Hematopoietic multipotent progenitor cell treated with erythropoietin and hydrocortisone succinate and interleukin-3 and kit ligand, for 8 days (in vitro differentiated cells): ENCODE measurements at regions not wholly inside any gene's neighbourhood (a gene's known extent, or its start where the extent isn't known, plus 50 kb on each side); places are given as distances from the start of the nearest gene placed in this dataset.

Source experiments
- DNase-seq: peaks from one replicate; pipeline ENCODE4 v3.0.0-alpha.2; 2015

DNA sequence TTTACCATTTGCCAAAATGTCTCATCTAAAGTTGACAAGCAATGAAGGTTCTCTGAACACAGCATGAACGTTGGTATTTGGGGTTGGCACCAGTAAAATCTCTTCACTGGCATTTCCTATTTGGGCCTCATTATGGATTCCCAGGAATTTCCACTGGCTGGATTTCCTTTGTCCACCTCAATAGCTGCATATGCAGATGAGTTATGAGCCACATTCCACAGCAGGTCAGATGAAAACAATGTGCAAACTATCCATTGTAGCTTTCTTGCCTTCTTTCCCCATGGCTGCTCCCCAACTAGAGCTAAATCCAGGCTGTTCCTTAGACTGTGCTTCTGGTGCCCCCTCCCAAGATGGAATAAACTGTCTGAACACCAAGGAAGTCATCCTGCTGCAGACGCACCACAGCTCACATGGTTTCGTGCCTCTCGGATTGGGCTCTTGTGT, 168.1 kb upstream of the FGGY start:
- DNase-seq = no peak

DNA sequence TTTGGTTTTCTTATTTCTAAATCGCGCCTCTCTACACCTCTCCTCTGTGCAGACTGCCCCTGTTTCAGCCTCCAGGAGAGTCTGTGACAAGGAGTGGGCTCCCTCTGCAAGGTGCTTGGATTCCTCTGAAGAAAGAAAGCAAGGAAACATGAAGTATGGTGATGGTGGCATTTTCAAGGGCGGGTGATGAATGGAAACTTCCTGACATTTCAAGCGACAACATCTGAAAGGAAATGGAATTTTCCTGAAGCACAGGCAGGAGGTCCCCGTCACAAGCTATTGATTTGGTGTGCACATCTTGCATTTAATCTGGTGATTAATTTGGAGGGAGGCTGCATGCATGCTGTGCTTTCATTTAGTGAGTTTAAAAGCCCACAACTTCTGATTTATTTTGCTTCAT, 164.6 kb upstream of the FGGY start:
- no peak for DNase-seq

DNA sequence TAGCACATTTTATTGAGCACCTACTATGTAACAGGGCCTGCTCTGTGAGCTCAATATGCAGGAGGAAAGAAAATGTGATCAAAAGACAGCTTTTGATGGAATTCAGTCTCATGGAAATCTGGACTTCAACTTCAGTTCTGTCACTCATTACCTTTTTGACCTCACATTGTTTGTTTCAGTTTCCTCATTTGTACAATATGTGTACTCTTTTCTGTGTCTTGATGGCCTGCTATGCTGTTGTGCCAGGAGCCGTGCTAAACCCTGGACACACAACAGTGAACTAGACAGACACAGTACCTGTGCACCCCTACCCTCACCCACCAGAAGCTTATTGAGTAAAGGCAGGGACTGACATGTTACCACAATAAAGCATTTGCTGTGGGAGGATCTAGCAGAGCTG, 162.9 kb upstream of the FGGY start:
- DNase-seq = no peak

DNA sequence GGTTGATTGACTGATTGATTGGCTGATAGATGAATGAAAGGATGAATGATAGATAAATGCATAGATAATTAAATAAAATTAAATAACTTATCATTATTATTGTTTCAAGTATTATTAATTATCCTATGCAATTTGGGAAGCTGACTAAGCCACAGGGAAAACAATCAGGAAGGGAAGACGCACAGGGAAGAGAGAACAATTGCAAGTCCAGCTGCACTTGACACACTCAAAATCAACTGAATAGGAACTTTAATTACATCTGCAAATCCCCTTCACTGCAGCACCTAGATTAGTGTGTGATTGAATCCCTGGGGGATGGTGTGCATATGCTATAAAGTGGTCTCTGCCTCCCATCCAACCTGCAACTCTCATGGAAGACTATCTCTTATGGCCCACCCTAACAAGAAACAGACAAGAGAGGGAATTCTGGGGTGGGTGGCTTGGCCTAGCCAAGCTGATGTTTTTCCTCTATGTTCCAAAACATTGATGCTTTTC, 161.1 kb upstream of the FGGY start:
- no peak for DNase-seq

DNA sequence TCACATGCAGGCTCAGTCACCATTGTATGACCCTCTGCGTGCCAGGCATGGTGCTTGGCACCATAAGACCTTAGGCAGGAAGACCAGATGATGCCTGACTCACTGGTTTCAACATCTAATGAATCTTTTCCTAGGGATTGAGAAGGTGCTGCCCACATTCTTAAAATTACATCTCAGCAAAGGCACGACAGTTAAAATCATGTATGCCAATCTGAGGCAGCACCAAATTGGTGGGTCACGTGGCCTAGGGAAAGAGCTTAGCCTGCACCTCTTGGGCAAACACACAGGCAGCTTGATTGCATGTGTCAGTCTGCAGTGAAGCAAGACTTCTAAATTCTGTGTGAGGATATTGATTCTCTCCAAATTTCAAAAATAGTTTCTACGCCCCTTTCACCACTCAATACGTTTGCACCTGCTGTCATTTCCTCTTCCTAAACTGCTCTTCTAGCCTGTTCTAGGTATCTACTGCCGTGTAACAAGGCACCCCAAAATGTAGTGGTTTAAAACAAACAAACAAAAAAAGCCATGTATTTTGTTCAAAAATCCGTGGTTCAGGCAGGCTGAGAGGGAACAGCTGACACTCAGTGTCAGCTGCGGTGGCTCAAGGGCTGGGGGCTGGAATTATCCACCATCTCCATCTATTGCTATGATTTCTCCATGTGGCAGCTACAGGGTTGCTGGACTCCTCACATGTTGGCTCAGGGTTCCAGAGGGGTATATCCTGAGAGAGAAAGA, 160.2 kb upstream of the FGGY start:
- DNase-seq = no peak

DNA sequence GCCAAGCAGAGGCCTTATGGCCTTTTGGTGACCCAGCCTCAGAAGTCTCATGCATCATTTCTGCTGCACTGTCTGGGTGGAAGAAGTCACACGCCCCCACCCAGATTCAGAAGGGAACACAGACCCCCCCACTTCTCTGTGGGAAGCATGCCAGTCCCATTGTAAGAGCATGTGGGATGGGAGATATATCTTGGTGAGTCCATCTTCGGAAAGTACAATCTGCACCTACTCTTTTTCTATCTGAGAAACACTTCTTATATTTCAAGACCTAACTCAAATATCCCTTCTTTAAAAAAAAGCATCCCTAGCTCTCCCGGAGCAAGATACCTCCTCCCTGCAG, 159.6 kb upstream of the FGGY start:
- DNase-seq = no peak

DNA sequence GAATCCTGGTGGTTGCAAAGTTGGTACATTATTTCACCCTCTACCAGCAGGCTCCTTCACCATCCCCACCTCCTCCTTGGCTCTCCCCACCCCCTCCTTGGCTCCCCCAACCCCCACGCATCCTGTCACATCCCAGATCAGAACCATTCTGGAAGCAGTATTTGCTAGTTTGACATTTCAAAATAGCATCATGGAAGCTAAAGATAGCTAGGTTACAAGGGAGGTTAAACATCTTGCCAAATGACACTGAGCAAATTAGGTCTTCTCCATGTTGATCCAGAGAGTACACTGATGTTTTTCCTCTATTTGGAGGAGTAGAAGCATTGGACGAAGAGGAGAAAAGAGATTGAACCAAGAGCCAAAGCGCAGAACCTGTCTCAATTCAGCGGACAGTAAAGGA, 158.9 kb upstream of the FGGY start:
- no peak for DNase-seq

DNA sequence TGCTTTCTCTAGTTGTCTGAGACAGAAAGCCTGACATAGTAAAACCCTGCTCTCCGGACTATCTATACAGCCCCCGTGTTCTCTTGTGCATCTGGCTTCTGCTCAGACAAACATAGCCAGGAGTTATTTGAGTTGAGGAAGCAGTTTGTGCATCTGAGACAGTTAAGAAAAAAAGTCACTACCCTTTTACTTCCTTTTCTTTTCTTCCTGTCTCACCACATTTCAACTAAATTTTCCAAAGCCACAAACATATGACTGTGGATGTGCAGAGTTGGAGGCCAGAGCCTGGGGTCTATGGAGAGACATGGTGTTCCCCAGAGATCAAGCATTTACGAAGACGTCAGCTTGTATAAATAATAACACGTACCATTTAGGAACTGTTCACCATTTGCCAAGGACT, 158.5 kb upstream of the FGGY start:
- no peak for DNase-seq

DNA sequence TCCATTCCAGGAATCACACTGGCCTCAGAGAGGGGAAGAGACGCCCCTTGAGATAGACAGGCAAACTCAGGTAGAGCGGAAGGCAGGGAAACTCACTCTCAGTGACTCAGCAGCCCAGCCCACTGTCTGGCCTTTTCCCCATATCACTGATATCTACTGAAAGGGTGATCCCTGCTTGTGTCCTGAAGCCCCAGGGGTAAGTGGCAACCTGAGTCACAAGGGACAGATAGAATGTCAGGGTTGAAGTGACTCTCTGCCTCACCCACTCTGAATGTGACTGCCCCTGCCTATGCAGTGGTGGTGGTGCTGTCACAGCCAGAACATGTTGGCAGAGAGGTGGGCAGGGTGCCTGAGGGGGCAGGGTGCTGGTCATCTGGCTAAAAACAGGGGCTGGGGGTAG, 157.5 kb upstream of the FGGY start:
- no peak for DNase-seq

DNA sequence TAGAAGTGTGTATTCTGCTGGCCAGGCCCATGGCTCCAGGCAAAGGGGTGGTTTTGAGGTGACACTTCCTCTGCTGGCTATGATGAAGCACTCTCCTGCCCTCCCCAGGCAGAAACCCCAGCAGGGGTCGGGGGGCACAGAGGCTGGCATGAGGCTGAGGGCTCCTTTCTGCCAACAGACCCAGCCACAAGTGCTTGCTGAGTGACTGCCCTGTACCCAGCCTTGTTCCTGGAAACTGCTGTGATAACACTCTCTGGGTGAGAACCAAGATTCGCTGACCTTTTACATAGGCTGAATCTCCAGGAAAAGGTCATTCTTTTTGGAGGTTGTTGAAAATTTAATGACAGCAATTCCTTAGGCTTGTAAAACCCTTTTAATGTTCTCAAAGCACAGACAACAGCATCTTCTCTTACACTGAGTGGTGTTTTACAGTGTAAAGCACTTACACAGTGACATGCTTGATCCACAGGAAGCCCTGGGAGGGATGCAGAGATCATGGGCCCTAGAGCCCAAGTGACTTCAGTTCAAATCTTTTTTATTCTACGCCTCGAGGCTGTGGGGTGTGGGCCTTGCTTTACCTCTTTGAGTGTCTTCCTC, 155.5 kb upstream of the FGGY start:
- DNase-seq = no peak

DNA sequence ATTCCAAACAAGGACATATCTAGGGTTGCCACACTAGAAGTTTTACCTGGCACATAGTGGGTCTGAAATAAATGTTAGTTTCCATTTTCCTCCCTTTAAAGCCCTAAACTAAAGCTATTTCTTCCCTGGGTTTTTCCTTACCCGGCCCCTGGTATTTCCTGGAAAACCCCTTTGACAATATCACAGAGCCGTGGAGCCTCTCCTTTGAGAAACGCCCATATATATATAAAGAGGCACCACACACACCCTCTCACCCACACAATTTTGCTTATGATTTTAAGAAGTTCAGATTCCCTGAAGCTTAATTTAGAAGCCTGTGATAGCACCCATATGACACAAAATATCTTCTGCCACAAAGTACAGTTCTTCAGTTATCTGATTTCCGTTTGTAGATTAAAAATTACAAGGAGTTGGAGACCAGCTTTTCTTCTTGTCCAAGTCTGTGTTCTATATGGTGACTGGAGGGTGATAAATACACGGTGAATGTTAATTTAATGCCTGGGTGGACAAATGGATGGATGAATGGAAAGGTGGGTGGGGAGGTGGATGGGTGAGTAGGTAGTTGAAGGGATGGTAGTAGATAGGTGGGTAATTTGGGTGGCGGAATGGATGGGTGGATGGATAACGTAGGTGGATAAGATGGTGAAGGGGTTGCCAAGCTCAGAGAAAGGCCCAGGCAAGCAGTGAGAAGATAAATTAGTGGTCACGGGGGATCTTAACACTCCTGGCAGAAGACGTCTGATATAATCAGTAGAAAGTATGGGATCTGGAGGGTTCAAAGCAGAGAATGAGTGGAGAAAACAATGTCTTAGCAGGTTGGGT, 154.4 kb upstream of the FGGY start:
- no peak for DNase-seq

DNA sequence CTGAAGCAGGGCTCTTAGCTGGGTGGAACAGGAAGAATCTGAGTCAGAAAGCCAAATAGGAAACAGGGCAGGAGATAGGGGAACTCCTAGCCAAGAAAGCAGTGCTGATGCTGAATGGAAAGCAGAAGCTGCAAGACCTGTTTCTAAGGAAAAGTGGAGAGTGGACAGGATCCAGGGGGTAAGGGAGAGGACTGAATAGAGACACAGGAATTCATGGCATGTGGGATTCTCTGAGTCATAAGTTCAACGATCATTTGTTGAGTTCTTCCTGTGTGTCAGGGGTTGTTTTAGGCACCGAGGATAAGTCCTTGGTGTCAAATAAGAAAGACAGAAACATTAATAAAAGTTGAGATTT, 153.8 kb upstream of the FGGY start:
- no peak for DNase-seq

DNA sequence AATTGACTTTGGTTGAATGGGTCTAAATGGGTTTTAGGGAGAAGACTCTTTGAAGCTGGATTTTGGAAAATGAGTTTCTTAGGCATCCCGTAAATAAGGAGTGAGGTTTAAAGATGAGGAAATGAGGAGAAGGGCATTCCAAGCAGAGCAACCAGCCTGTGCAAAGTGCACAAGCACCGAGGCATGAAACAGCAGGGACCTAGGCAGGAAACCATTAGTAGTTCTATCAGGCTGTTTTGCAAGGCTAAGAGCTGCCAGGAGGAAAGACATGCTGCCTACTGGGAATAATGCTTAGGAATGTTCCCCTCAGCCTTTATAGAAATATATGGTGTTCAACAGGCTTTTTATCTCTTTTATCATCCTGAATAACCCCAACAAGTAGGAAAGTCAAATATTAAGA, 153.1 kb upstream of the FGGY start:
- DNase-seq = no peak

DNA sequence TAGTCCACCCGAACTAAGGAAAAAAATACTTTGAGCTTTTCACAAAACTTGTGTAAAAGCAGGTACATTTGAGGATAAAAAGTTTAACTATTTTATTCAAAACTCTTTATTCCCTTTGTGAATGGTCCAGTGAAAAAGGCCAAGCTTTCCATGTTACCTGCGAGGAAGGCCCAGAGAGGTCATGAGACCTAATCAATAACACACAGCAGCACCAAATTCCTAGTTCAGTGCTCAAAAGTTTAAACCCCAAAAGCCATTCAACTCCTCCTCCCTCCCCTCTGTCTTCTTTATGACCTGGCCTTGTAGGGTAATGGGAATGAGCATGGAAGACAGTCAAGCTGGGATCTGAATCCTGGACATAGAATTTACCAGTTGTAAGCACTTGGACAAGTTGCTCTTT, 151.9 kb upstream of the FGGY start:
- no peak for DNase-seq

DNA sequence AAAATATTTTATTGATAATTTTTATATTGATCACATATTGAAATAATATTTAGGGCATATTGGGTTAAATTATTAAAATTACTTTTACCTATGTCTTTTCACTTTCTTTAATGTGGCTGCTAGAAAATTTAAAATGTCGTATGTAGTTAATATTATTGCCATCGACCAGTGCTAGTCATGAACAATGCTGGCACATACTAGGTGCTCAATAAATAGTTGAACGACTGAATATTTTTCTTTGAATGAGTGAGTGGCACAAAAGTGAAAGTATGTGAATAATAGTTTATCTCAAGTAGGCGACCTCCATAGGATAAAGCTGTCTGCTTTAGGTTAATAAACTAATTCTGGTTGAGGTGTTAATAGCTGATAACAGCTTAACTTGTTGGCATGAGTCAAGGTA, 150.8 kb upstream of the FGGY start:
- no peak for DNase-seq

DNA sequence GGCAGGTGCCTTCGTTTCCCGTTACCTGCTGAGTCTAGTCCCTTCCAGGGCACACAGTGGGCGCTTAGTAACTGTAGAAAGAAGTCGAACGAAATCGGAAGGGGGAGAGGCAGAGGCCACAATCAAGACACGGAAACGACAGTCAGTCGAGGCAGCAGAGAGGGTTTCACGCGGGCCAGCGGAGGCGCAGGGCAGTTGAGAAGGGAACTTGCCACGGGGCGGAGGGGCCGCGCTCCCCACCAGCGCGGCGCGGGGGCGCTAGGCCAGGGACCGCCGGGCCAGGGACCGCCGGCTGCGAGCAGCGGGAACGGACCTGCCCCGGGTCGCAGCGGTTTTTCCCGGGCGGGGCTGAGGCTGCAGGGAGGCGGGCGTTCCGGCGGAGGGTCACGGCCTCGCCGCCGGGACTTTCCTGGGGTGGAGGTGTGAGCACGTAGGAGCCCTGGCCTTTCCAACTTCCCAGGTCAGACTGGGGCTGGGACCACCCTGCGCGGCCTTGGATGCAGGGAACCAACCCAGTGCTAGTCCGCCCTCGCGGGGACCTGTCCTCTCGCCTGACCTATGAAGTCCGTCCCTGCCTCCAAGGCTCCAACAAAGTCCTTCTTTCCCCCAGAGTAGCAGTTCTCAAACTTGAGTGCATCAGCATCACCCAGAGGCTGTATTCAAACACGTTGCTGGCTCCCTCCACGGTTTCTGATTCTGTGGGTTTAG, 150.1 kb upstream of the FGGY start:
- DNase-seq = no peak

DNA sequence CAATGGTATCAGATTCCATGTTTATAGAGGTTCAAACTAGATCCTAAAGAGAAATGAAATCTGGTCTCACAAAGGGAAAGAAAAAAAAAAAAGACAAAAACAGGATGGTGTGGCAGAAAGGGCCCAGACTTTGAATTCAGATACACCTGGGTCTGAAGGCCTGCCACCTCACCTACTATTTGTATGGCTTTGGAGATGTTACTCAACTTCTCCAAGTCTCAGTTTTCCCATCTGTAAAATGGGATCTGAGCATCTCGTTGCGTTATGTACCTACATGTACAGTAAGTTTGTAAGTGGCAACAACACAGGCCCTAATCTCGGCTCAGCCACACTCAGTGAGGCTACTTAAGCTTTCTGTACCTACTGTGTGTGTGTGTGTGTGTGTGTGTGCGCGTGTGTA, 147.5 kb upstream of the FGGY start:
- no peak for DNase-seq

DNA sequence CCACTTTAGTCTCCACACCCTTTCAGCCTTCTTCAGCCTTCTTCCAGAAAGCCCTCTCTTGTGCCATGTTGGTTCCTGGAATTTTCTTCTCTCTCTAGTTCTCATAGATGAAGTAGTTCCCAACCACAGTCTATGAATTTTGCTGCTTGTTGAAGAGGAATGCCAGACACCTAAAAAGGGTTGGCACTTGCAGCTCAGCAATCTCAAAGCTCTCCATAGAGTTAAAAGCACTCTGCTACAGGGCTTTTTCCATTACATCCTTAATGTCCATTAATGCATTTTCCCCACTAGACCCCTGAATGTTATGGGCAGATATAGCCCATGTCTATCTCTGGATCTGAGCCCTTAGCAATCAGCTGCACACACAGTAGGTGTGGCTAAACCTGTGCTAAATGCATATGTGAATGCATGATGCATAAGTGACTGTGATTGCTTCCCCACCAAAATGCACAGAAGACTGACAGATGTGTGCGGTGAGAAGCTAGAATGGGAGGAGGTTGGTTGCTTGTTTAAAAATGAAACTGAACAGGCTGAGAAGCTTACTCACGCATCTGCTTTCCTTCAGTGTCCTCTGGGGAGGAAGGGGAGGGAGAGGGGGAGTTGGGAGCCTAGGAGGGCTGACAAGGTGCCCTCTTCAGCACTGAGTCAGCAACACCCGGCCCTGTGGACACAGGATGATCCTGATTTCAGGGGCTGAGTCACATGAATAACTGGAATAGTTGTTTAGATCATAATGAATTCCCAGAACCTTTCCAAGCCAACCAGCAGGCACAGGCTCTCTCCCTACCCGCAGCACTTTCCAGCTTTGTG, 146.1 kb upstream of the FGGY start:
- no peak for DNase-seq

DNA sequence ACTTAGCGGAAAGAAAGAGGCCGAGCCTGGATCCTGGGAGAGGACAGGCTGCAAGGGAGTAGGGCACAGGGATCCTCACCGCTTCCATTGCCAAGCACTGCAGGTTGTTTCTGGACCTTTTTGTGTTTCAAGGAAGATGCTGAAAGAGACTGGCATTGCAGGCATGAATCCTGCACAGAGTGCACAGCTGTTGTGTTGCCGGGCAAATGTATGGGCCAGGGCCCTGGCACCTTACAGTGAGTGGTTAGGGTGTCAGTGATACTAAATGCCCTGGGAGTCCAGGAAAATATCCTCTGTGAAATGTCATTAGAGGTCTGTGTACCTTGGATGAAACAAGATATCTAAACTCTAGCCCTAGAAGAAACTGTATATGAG, 145.5 kb upstream of the FGGY start:
- DNase-seq = no peak

DNA sequence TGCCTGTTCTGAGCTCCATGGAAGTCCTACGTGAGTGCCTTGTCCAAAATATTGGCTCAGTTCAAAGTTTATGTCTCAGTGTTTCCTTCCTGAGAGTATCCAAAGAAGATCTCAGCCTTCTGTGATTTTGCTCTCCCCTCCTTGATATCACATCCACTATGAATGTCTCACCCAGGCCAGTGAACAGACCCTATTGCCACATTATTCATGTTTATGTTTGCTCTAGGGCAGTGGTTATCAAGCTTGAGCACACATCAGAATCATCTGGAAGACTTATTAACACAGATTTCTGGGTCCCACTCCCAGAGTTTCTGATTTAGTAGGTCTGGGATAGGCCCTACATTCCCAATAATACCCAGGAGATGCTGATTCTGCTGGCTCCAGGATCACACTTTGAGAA, 145.0 kb upstream of the FGGY start:
- DNase-seq = no peak

DNA sequence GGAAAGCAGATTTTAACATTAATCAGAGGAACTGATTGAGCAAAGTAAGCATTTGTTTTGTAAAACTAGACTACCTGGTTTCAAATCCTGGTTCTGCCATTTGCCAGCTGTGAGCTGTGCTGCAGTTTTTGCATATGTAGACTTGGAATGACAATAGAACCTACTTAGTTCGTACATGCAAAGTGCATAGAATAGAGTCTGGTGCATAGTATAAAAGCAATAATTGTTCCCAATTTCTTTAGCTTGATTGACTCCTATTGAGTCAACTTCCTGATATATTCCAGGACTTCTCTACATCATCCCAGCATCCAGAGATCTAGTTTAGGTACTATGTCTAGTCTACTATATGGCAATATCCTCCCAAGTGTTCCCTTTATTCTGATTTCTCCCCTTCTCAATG, 144.4 kb upstream of the FGGY start:
- DNase-seq = no peak

DNA sequence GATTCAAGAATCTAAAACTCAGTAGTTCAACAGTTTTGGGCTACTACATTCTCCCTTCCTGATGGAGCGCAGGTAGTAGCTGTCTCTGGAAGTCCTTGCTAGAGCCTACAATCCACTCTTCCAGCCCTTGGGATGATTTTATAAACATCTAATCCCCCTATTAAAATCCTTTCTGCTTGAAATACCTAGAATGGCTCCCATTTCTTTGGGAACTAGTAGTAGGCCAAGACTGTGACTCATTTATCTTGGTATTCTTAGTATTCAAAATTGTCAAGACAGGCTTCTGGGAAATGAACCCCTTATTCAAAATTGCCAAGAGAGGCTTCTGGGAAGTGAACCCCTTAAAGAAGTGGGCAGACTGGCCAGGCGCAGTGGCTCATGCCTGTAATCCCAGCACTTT, 142.5 kb upstream of the FGGY start:
- no peak for DNase-seq

DNA sequence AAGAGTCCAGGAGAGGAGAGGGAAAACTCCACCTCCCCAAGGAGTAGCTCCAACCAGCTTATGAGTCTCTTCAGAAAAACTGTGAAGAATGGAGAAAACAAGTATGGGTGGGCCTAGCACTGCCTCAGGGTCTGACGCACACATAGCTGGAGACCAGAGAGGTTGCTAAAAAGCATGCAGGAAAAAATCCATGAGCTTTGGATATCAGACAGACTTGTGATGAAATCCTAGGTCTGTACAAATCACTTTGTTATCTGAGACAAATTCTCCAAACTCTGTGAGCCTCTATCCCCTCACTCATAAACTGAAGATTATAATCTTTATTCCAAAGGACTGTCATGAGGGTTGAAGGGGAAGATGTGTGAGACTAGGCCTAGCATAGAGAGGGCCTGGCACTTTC, 141.5 kb upstream of the FGGY start:
- no peak for DNase-seq
